ENCODE measurements at regions not wholly inside any gene's neighbourhood (a gene's known extent, or its start where the extent isn't known, plus 50 kb on each side); places are given as distances from the start of the nearest gene placed in this dataset.

- H4K20me1 ChIP-seq (ENCODE audit: insufficient read depth, low read length), result no peaks in the 10 kb centered on the region
- H3K4me2 ChIP-seq (ENCODE audit: low read depth, low read length), result no peak overlapping the region
- WGBS (ENCODE audit: low lambda C conversion rate), result 0% methylated on average over 3 of the region's 4 CpGs
- DNase-seq (ENCODE audit: low spot score) (no peak), ATAC-seq (no peak), FAIRE-seq (no peak)
- no peaks in the 10 kb centered on the region for H3K79me2 ChIP-seq (ENCODE audit: insufficient read depth, low read length)
- TF ChIP-seq, protein P1, sequence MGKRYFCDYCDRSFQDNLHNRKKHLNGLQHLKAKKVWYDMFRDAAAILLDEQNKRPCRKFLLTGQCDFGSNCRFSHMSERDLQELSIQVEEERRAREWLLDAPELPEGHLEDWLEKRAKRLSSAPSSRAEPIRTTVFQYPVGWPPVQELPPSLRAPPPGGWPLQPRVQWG (CRISPR knock-in tag; IDR thresholded peaks at IDR 0.05; ENCODE audit: borderline replicate concordance, low read depth), result no peak
- no peak for TF ChIP-seq RNF219 (CRISPR knock-in tag; IDR thresholded peaks at IDR 0.05)
- no peak for TF ChIP-seq WIZ (CRISPR knock-in tag; IDR thresholded peaks at IDR 0.05)
- no peak for TF ChIP-seq CC2D1A (CRISPR knock-in tag; IDR thresholded peaks at IDR 0.05)
- no peaks in the 10 kb centered on the region for H3K27me3 ChIP-seq (ENCODE audit: control insufficient read depth in 1 of 2, insufficient read depth in 2 of 2, low read length in 2 of 2)
- no peak overlapping the region for H2AFZ ChIP-seq (ENCODE audit: low read length)
- ChIA-PET POLR2A (no interaction called here), CTCF (ENCODE audit: low intra/inter-chr PET ratio, low total read pairs) (no interaction called here)
- no peaks in the 10 kb centered on the region for H3K4me1 ChIP-seq (ENCODE audit: insufficient read depth, low read length)
- in situ Hi-C loops (cut with HindIII; ENCODE audit: extremely low pct_ligation_motif_present, low pct_unique_long_range_greater_than_20kb) (no loop called here), intact Hi-C loops (cut with micrococcal nuclease; ENCODE audit: unreplicated experiment) (no loop called here)
- H3K27ac ChIP-seq (ENCODE audit: extremely low read length, insufficient read depth, low read length), result no peak overlapping the region
- H3K9me3 ChIP-seq (ENCODE audit: low read length), result no peaks in the 10 kb centered on the region
- no TSS peak for BruUV-seq (replicated peaks)
- H3K4me3 ChIP-seq (replicated peaks in 1 of 3; ENCODE audit: insufficient read depth in 1 of 3, low read depth in 2 of 3, low read length in 3 of 3), result no peak overlapping the region
- H3K36me3 ChIP-seq (replicated peaks in 1 of 2; ENCODE audit: control insufficient read depth in 1 of 2, insufficient read depth in 2 of 2, low read length in 2 of 2), result no peaks in the 10 kb centered on the region
- no peak overlapping the region for H3K9ac ChIP-seq (ENCODE audit: insufficient read depth, low read depth, low read length)
Measured at GRCh38 chrX:95145848-95146490, 1472.0 kb downstream of the FAM133A start.

DNA sequence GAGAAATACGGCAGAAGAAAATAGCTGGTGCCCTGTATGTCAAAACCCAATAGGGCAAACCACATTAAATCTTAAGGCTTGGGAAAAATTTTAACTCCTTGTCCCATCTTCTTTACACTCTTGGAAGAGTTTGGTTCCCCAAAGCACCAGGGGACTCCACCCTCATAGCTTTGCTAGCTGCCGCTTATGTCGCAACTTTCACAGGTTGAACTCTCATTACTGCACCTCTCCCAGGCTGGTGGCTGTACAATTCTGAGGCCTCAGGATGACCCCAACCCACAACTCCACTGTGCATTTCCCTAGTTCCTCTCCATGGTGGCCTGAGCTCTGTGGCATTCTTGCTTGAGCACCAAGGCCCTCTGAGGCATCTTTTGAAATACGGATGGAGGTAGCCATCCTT lies 1478.8 kb downstream of the FAM133A start:
- no peak for TF ChIP-seq ZNF816 (CRISPR knock-in tag; IDR thresholded peaks at IDR 0.05; ENCODE audit: borderline replicate concordance)
- TF ChIP-seq ZNF678 (CRISPR knock-in tag; IDR thresholded peaks at IDR 0.05), result no peak
- CTCF ChIA-PET (ENCODE audit: low intra/inter-chr PET ratio, low total read pairs), result no interaction called here
- Histone ChIP-seq H3K27ac (ENCODE audit: extremely low read length, insufficient read depth, low read length) (no peak overlapping the region), H2AFZ (ENCODE audit: low read length) (no peak overlapping the region), H3K27me3 (ENCODE audit: control insufficient read depth in 1 of 2, insufficient read depth in 2 of 2, low read length in 2 of 2) (no peaks in the 10 kb centered on the region), H3K9me3 (ENCODE audit: low read length) (no peaks in the 10 kb centered on the region), H3K4me2 (ENCODE audit: low read depth, low read length) (no peak overlapping the region), H4K20me1 (ENCODE audit: insufficient read depth, low read length) (no peaks in the 10 kb centered on the region), H3K4me1 (ENCODE audit: insufficient read depth, low read length) (no peaks in the 10 kb centered on the region), H3K9ac (ENCODE audit: insufficient read depth, low read depth, low read length) (no peak overlapping the region), H3K4me3 (replicated peaks in 1 of 3; ENCODE audit: insufficient read depth in 1 of 3, low read depth in 2 of 3, low read length in 3 of 3) (no peak overlapping the region), H3K79me2 (ENCODE audit: insufficient read depth, low read length) (no peaks in the 10 kb centered on the region), H3K36me3 (replicated peaks in 1 of 2; ENCODE audit: control insufficient read depth in 1 of 2, insufficient read depth in 2 of 2, low read length in 2 of 2) (no peaks in the 10 kb centered on the region)
- FAIRE-seq (no peak), ATAC-seq (no peak), DNase-seq (ENCODE audit: low spot score) (no peak)
- in situ Hi-C loops (cut with HindIII; ENCODE audit: extremely low pct_ligation_motif_present, low pct_unique_long_range_greater_than_20kb), result no loop called here
- WGBS (ENCODE audit: low lambda C conversion rate), result 43% methylated on average over 4 of the region's 4 CpGs
- no TSS peak for BruUV-seq (replicated peaks)
- POLR2A ChIA-PET, result no interaction called here
- intact Hi-C loops (cut with micrococcal nuclease; ENCODE audit: unreplicated experiment), result no loop called here

All from HepG2 (cell line).